ENCODE measurements at regions not wholly inside any gene's neighbourhood (a gene's known extent, or its start where the extent isn't known, plus 50 kb on each side); places are given as distances from the start of the nearest gene placed in this dataset.

- no peak for DNase-seq (ENCODE audit: extremely low read depth in 1 of 2, low read depth in 1 of 2)
These were observed 482.7 kb upstream of the MPDZ start for GRCh38 chr9:13762209-13762608.

DNA sequence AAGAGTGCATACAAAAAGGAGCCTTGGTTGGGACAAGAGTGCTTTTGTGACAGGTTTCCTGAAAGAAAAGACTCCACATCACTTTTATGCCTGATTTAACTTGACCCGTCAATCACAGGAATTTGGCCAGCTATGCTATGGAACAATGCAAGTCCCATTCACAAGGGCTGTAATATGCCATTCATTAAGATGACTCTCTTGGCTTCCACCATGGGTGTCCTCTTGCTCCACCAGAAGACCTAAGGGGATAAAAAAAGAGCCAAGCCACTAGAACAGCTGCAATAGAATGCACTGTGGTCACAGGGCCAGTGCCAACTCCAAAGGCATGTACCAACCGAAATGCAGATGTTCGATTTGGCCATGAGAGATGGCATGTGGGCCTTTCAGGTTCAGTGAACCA lies 480.1 kb upstream of the MPDZ start:
- no peak for DNase-seq (ENCODE audit: extremely low read depth in 1 of 2, low read depth in 1 of 2)

DNA sequence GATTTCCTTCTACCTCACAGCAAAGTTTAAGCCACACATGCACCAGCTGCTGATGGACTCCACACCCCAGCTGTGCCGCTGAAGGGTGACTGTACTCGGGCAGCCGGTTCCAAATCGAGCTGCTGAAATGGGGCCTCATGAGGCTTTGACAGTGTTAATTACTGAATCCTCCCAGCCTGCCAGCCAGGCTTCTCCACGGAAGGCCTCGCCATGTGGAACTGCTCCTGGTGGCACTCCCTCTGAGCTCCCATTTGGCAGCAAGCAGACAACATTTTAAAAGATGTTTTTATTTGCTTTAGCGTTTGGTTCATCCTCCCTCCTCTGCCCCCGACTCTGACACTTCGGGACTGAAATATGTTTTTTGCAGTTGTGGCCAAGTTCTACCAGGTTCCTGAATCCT lies 479.4 kb upstream of the MPDZ start:
- DNase-seq (ENCODE audit: extremely low read depth in 1 of 2, low read depth in 1 of 2) = no peak

DNA sequence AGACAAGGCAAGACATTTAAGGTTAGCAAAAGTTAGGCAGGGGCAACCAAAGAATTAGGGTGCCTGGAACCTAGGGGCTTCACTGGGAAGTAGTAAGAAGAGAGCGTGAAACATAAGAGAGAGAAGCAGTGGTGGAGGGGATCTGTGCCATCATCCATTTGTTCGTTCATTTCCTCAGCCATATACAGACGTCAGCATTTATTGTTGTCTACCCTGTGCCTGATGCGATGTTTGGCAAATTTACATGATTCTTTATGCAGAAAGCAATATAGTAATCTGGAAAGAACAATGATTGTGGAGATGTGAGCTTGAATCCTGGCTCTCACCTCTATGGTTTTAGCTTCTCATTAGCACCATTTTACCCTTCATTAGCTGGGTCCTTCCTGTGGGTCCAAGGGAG lies 477.5 kb upstream of the MPDZ start:
- no peak for DNase-seq (ENCODE audit: extremely low read depth in 1 of 2, low read depth in 1 of 2)

GRCh38 chr9:13755551-13755950 lies 476.1 kb upstream of the MPDZ start:
- DNase-seq (ENCODE audit: extremely low read depth in 1 of 2, low read depth in 1 of 2) = no peak

GRCh38 chr9:13750639-13751038 lies 471.1 kb upstream of the MPDZ start:
- DNase-seq (ENCODE audit: extremely low read depth in 1 of 2, low read depth in 1 of 2) = no peak

- no peak for DNase-seq (ENCODE audit: extremely low read depth in 1 of 2, low read depth in 1 of 2)
These were observed 470.6 kb upstream of the MPDZ start for GRCh38 chr9:13750061-13750460.

GRCh38 chr9:13746876-13747275 lies 467.4 kb upstream of the MPDZ start:
- DNase-seq (ENCODE audit: extremely low read depth in 1 of 2, low read depth in 1 of 2) = no peak

DNA sequence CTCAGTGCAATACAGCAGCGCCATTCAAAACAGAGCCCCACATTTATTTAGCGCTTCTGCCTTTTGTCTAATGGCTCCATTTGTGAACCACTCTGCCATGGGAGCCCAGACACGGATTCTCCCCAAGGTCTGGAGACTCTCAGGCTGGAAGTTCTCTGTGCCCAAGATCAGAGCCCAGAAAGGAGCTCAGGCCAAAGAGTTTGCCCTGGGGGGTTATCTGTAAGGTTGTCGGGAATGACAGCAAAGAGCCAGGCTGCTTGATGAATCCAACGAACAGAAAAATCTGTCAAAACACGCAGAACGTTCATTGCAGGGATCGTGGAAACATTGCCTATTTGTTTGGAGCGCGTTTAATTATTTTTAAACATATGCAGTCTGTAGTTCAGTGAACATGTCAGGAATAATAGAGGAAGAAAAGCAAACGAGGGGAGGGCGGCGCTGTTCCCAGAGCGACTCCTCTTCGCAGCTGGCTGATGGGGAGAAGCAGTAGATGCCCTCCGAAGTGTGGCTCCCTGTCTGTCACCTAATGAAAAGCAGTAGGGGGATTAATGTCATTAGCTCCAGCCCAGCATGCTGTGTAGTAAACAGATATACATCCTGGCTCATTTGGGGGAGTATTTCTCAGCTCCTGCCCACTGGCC lies 464.9 kb upstream of the MPDZ start:
- DNase-seq (ENCODE audit: extremely low read depth in 1 of 2, low read depth in 1 of 2) = no peak

DNA sequence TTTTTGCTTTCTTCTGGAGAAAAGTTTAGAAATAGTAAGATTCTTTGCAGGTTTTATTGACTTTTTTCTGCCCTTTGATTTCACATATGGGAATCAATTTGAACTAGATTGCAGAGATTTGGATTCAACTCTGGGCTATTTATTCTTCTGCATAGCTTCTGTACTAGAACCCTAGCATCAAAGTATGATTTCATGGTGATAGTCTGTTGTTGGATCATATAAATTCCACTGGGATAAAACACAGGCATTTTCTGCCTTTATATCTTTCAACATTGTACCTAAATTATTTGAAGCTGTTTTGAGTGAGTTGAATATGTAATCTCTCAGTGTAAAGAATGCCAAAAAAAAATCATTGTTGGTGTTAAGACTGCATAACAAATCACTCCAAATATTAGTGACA lies 458.4 kb upstream of the MPDZ start:
- no peak for DNase-seq (ENCODE audit: extremely low read depth in 1 of 2, low read depth in 1 of 2)

GRCh38 chr9:13735181-13735580 lies 455.7 kb upstream of the MPDZ start:
- no peak for DNase-seq (ENCODE audit: extremely low read depth in 1 of 2, low read depth in 1 of 2)

- DNase-seq (ENCODE audit: extremely low read depth in 1 of 2, low read depth in 1 of 2) = no peak
These were observed 455.1 kb upstream of the MPDZ start for GRCh38 chr9:13734601-13735000.

- no peak for DNase-seq (ENCODE audit: extremely low read depth in 1 of 2, low read depth in 1 of 2)
These were observed 452.8 kb upstream of the MPDZ start for GRCh38 chr9:13732290-13732689.

DNA sequence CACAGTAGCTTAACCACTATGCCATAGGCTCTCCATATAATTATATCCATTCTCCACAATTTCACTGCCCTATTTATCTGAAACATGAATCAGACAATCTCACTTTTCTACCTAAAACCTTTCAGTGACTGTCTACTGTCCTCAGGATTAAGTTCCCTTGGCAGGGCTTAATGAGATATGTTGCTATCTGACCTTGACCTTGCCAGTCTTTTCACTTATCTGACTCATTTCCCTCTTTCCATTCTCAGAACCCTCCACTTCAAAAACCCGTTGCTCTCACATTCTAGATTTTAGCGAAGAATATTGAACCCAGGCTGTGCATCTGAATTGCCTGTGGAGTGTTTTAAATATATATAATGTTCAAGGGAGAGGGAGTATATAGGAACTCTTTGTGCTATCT lies 452.1 kb upstream of the MPDZ start:
- DNase-seq (ENCODE audit: extremely low read depth in 1 of 2, low read depth in 1 of 2) = no peak

DNA sequence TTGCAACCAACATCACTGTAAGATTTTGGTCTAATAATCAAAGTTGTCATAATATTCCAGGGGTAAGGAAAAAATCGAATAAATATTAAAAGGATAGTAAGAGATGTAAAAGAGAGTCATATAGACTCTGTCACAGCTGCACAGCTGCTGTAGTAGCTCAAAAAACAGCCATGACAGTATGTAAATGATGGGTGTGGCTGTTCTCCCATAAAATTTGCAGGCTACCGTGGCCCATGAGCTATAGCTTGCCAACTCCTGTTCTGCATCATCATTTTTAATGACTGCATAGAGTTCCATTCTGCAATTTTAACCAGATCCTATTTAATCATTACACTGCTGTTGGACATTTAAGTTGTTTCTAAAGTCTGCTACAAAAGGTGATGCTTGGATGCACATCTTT lies 450.5 kb upstream of the MPDZ start:
- DNase-seq (ENCODE audit: extremely low read depth in 1 of 2, low read depth in 1 of 2) = no peak

DNA sequence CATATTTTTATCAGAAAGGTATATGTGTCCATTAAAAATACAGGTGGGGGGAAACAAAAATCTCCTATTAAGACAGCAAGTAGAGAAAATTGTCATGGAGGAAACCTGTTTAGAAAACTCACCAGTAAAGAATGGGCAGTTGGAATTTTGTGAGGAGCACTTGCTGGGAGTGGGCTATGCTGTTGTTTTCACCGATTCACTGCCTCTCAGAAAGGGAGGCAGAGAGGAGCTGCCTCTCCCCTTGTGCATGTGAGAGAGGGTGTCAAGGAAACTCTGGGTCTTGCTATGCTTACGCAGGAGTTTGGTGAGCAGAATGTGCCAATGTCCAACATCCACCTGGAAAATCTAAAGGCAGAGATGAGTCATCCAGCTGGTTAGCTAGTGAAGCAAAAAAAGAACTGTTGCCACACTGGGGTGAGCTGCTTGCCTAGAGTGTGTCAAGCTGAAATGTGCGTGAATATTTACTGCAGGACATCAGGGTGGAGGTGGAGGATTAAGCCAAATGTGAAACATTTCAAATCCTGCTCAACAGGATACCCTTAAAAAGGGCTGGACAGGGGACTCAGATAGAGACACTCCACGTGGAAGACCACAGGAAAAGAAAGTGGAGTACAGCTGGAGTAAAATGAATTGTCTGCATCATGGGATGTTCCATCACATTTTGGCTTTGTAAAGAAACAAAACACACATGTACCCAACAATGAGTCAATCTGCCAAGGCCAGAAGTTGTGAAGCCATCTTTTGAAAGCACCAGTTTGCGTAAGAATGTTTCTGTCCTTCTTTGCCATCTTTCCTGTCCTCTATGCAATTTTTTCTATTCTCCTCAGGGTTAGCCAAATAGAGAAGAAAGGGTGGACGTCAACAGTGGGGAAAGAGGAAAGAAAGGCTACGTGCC lies 449.7 kb upstream of the MPDZ start:
- DNase-seq (ENCODE audit: extremely low read depth in 1 of 2, low read depth in 1 of 2) = no peak

DNA sequence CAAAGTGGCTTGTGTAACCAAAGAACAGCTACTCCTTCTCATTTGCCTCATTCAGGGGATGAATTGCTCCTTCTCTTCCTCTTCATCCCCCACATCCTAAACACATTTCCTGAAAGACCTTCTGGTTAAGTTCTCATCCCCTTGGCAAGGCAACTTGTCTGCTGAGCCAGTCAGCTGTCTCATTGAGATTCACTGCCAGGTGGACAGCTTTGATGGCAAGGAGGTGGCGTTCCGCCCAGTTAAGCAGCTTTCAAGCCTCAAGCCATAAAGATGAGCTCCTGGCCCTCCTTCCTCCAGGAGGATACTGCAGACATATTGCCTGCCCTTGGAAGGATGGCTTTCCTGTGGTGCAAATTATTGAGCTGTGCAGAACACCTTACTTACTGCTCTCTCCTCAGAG lies 448.6 kb upstream of the MPDZ start:
- no peak for DNase-seq (ENCODE audit: extremely low read depth in 1 of 2, low read depth in 1 of 2)

- no peak for DNase-seq (ENCODE audit: extremely low read depth in 1 of 2, low read depth in 1 of 2)
These were observed 447.3 kb upstream of the MPDZ start for GRCh38 chr9:13726746-13727145.

DNA sequence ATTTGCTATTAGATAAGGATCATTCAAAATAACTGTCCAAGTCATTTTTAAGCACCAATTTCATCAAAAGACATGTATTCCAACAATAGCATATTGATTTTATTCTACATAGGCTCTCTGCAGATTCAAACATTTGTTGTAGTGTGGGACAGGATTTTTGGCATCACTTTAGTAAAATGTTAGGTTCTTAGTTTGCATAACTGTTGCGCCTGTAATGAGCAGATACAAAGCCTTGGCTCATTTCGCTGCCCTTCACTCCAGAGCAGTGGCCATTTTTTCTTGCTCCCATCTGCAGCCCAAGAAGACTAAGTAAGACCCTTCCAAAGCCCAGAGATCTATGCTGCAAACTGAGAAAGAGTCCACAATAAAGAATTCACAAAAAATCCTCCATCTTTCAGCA lies 446.0 kb upstream of the MPDZ start:
- DNase-seq (ENCODE audit: extremely low read depth in 1 of 2, low read depth in 1 of 2) = no peak

DNA sequence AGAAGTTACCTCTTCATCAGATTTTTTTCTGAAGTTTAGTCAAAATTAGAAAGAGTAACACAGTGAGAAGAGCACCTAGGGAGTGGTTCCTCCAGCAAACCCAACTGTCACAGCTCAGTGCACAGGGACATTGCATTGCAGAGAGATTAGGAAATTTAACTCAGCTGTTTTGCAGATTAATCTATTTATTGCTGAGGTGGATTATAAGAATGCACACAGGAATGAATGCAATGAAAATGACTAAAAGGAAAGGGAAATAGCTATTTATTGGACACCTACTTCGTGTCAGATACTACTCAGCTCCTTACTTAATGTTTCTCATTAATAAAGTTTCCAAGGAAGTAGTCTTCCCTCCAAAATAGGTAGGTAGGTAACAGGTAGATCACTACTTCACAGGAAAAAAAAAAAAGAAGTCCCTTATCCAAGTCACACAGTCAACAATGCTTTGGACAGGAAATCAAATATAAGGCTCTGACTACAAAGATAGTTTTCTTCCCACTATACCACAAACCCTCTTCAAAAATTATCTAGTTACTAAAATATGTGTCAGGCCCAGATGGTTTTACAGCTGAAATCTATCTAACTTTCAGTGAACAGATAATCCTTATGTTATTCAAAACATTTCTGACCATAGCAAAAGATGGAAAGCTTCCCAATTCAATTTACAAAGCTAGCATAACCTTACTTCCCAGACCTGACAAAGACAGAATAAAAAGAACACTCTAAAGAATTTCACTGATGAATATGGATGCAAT lies 442.2 kb upstream of the MPDZ start:
- DNase-seq (ENCODE audit: extremely low read depth in 1 of 2, low read depth in 1 of 2) = no peak

- DNase-seq (ENCODE audit: extremely low read depth in 1 of 2, low read depth in 1 of 2) = no peak
These were observed 440.6 kb upstream of the MPDZ start for GRCh38 chr9:13719981-13720676.
